CD14-positive monocyte (primary cell): ENCODE measurements at regions not wholly inside any gene's neighbourhood (a gene's known extent, or its start where the extent isn't known, plus 50 kb on each side); places are given as distances from the start of the nearest gene placed in this dataset.

Source experiments
- DNase-seq, 3 donors: peaks; one replicate each; pipeline ENCODE4 v3.0.0-alpha.2; 2011 to 2022
- H2AFZ ChIP-seq: 2 replicates; pipeline ENCODE4 v1.6.0; 2012; ENCODE audit warnings: mild to moderate bottlenecking, low read depth, low read length, inconsistent platforms; ENCODE audit not compliant: insufficient read depth, poor library complexity, severe bottlenecking
- H3K27ac ChIP-seq, 2 donors: 1 replicate in 1 of 2; 2 replicates in 1 of 2; pipeline ENCODE4 v1.5.1; 2012 to 2013; ENCODE audit warnings: low read length in 2 of 2, control low read depth in 1 of 2, inconsistent platforms in 1 of 2, low read depth in 1 of 2, mild to moderate bottlenecking in 1 of 2
- H3K27me3 ChIP-seq, 2 donors: one replicate each; pipeline versions ENCODE4 v1.6.0 to v1.6.1; 2011 to 2013; ENCODE audit warnings: low read length in 2 of 2; ENCODE audit not compliant: control insufficient read depth in 2 of 2, insufficient read depth in 2 of 2
- H3K36me3 ChIP-seq, 2 donors: replicated peaks in 1 of 2; 1 replicate in 1 of 2; 2 replicates in 1 of 2; pipeline versions ENCODE4 v1.5.1 to v1.6.1; 2012 to 2013; ENCODE audit warnings: low read length in 2 of 2, control low read depth in 1 of 2, inconsistent platforms in 1 of 2, mild to moderate bottlenecking in 1 of 2; ENCODE audit not compliant: insufficient read depth in 2 of 2, control insufficient read depth in 1 of 2
- H3K4me1 ChIP-seq, 2 donors: 1 replicate in 1 of 2; 2 replicates in 1 of 2; pipeline versions ENCODE4 v1.5.1 to v1.6.1; 2012 to 2013; ENCODE audit warnings: low read length in 2 of 2, control low read depth in 1 of 2, inconsistent platforms in 1 of 2, mild to moderate bottlenecking in 1 of 2, moderate library complexity in 1 of 2; ENCODE audit not compliant: insufficient read depth in 2 of 2, control insufficient read depth in 1 of 2
- H3K4me2 ChIP-seq: replicated peaks from 2 replicates; pipeline ENCODE3; 2012; ENCODE audit warnings: low read length, moderate library complexity, mild to moderate bottlenecking; ENCODE audit not compliant: poor library complexity, severe bottlenecking; ENCODE audit errors: extremely low read depth
- H3K4me3 ChIP-seq, 3 experiments: fragments of 200-600 bp in 1 of 3; sonication (generic) in 1 of 3; replicated peaks in 1 of 3; 1 replicate in 2 of 3; 2 replicates in 1 of 3; pipeline ENCODE4 v1.5.1; 2011 to 2013; ENCODE audit warnings: low read length in 3 of 3, mild to moderate bottlenecking in 3 of 3, control low read depth in 2 of 3, low read depth in 2 of 3, inconsistent platforms in 1 of 3, moderate library complexity in 1 of 3
- H3K79me2 ChIP-seq: 2 replicates; pipeline ENCODE4 v1.6.0; 2012; ENCODE audit warnings: mild to moderate bottlenecking, control low read depth, inconsistent platforms, low read length, moderate library complexity; ENCODE audit not compliant: insufficient read depth
- H3K9ac ChIP-seq: 2 replicates; pipeline ENCODE4 v1.6.0; 2017; ENCODE audit warnings: low read length, mild to moderate bottlenecking; ENCODE audit not compliant: insufficient read depth, poor library complexity, severe bottlenecking
- H3K9me3 ChIP-seq, 2 donors: replicated peaks in 1 of 2; 1 replicate in 1 of 2; 2 replicates in 1 of 2; pipeline versions ENCODE4 v1.5.1 to v1.6.1; 2012 to 2013; ENCODE audit warnings: low read length in 2 of 2, control low read depth in 1 of 2; ENCODE audit not compliant: control insufficient read depth in 1 of 2, insufficient read depth in 1 of 2
- H4K20me1 ChIP-seq: 2 replicates; pipeline ENCODE4 v1.6.0; 2012; ENCODE audit warnings: mild to moderate bottlenecking, low read length, control low read depth, moderate library complexity; ENCODE audit not compliant: insufficient read depth
- H3K27ac Mint-ChIP-seq, 7 donors: one replicate each; pipeline ENCODE4 v1.8.0; 2020; ENCODE audit warnings: mild to moderate bottlenecking in 7 of 7, mixed read lengths in 7 of 7, moderate library complexity in 6 of 7, inconsistent platforms in 2 of 7
- H3K27me3 Mint-ChIP-seq, 3 donors: one replicate each; pipeline ENCODE4 v1.8.0; 2021 to 2022; ENCODE audit warnings: low read depth in 3 of 3, mild to moderate bottlenecking in 3 of 3, mixed read lengths in 3 of 3, moderate library complexity in 3 of 3, inconsistent platforms in 1 of 3
- H3K36me3 Mint-ChIP-seq, 2 donors: one replicate each; pipeline ENCODE4 v1.8.0; 2020; ENCODE audit warnings: mixed read lengths in 2 of 2, inconsistent platforms in 1 of 2, mild to moderate bottlenecking in 1 of 2
- H3K4me1 Mint-ChIP-seq: one replicate; pipeline ENCODE4 v1.8.0; 2020; ENCODE audit warnings: mild to moderate bottlenecking, mixed read lengths
- H3K4me3 Mint-ChIP-seq, 2 donors: one replicate each; pipeline ENCODE4 v1.8.0; 2020; ENCODE audit warnings: mild to moderate bottlenecking in 2 of 2, mixed read lengths in 2 of 2, moderate library complexity in 1 of 2
- H3K9me3 Mint-ChIP-seq, 7 donors: one replicate each; pipeline ENCODE4 v1.8.0; 2020 to 2022; ENCODE audit warnings: mixed read lengths in 7 of 7, mild to moderate bottlenecking in 6 of 7, moderate library complexity in 6 of 7, inconsistent platforms in 2 of 7
- WGBS: methylation state at CpG from one replicate; pipeline ENCODE4 v1.1.5; 2013; ENCODE audit warnings: missing lambda C conversion rate; ENCODE audit not compliant: insufficient coverage; 5-methylcytosine and 5-hydroxymethylcytosine counted together
- intact Hi-C, 2 donors: fragments of 100-400 bp; cut with micrococcal nuclease; formaldehyde crosslinking; loops; one replicate each; pipeline versions ENCODE4 v1.15.0 to v1.15.1; 2023
- TF ChIP-seq, protein P1 (sequence below): fragments of 200-600 bp; IDR thresholded peaks from one replicate; pipeline ENCODE4 v1.8.0; 2022; ENCODE audit warnings: antibody characterized with exemption, mild to moderate bottlenecking

DNA sequence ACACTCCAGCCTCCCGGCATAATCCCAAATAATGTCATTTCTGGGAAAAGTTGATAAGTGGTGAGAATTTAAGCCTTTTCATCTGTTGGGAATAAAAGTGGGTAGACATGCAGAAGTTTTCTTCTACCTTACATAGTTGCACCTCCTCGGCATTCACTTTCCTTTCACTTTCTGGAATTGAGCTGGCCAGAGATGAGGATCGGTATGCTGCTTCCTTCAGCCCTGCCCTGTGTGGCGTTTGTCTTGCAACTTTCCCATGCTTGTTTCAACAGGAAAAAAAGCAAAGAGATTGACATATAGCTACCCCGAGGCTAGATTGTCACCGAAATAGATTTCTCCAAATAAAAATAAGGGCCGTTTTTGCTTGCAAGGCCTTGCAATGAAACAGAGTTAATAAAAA lies 65.8 kb upstream of the JAG1 start:
- H3K9me3 Mint-ChIP-seq, result peaks cover 0 to 6% (median 0%) of the 10 kb centered on the region in 7 donors
- no peaks in the 10 kb centered on the region for H4K20me1 ChIP-seq
- no peaks in the 10 kb centered on the region for H3K9me3 ChIP-seq
- no peaks in the 10 kb centered on the region for H3K27me3 ChIP-seq
- H3K79me2 ChIP-seq, result no peaks in the 10 kb centered on the region
- 60% methylated on average over 4 of the region's 7 CpGs for WGBS
- H3K27me3 Mint-ChIP-seq, result peaks cover 0 to 2% (median 0%) of the 10 kb centered on the region in 3 donors
- no peaks in the 10 kb centered on the region for H3K4me1 Mint-ChIP-seq
- no peak overlapping the region for H3K27ac ChIP-seq
- no peak overlapping the region for H3K27ac Mint-ChIP-seq
- no peak overlapping the region for H3K4me3 Mint-ChIP-seq
- TF ChIP-seq, protein P1, sequence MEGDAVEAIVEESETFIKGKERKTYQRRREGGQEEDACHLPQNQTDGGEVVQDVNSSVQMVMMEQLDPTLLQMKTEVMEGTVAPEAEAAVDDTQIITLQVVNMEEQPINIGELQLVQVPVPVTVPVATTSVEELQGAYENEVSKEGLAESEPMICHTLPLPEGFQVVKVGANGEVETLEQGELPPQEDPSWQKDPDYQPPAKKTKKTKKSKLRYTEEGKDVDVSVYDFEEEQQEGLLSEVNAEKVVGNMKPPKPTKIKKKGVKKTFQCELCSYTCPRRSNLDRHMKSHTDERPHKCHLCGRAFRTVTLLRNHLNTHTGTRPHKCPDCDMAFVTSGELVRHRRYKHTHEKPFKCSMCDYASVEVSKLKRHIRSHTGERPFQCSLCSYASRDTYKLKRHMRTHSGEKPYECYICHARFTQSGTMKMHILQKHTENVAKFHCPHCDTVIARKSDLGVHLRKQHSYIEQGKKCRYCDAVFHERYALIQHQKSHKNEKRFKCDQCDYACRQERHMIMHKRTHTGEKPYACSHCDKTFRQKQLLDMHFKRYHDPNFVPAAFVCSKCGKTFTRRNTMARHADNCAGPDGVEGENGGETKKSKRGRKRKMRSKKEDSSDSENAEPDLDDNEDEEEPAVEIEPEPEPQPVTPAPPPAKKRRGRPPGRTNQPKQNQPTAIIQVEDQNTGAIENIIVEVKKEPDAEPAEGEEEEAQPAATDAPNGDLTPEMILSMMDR, result no peak
- H3K9ac ChIP-seq, result no peak overlapping the region
- intact Hi-C loops, result no loop called here
- H3K4me1 ChIP-seq, result no peaks in the 10 kb centered on the region
- no peak overlapping the region for H3K4me2 ChIP-seq
- no peak for DNase-seq
- H3K36me3 Mint-ChIP-seq, result no peaks in the 10 kb centered on the region
- no peak overlapping the region for H3K4me3 ChIP-seq
- no peak overlapping the region for H2AFZ ChIP-seq
- H3K36me3 ChIP-seq, result no peaks in the 10 kb centered on the region

DNA sequence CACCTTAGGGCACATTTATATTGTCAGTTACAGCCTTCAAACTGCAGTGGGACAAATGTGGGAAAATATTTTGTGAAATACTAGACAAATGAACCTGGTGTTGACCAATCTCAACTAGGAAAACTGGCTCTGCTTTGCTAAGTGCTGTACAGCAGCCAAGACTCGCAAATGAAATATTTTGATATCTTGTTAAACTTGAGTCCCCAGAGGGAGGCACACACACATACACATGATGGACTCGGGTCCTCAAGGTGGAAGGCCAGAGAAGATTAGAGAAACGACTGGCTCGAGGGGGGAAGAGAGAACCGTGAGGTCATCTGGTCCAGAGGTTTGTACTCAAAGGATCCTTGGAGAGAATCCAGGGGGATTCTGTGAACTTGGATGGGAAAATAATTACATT lies 67.3 kb upstream of the JAG1 start:
- Mint-ChIP-seq H3K9me3 (peaks cover 0 to 3% (median 0%) of the 10 kb centered on the region in 7 donors), H3K27me3 (peaks cover 0 to 2% (median 0%) of the 10 kb centered on the region in 3 donors), H3K4me3 (no peak overlapping the region), H3K27ac (peak overlapping the region in 1 of 7 donors; percentile 46), H3K36me3 (no peaks in the 10 kb centered on the region), H3K4me1 (no peaks in the 10 kb centered on the region)
- Histone ChIP-seq H3K9me3 (no peaks in the 10 kb centered on the region), H3K9ac (no peak overlapping the region), H2AFZ (no peak overlapping the region), H3K27me3 (no peaks in the 10 kb centered on the region), H3K27ac (no peak overlapping the region), H3K4me2 (no peak overlapping the region), H3K36me3 (no peaks in the 10 kb centered on the region), H3K79me2 (no peaks in the 10 kb centered on the region), H4K20me1 (no peaks in the 10 kb centered on the region), H3K4me1 (no peaks in the 10 kb centered on the region), H3K4me3 (no peak overlapping the region)
- 78% methylated on average over 4 of the region's 5 CpGs for WGBS
- DNase-seq, result no peak
- TF ChIP-seq, protein P1, result no peak
- intact Hi-C loops, result no loop called here
